HEK293T (cell line): ENCODE measurements at regions not wholly inside any gene's neighbourhood (a gene's known extent, or its start where the extent isn't known, plus 50 kb on each side); places are given as distances from the start of the nearest gene placed in this dataset.

Source experiments
- CTCF ChIA-PET: fragments of 350-600 bp; formaldehyde crosslinking; extraction: SDS; loops from one replicate; lab custom pipeline; 2021; ENCODE audit warnings: antibody characterized with exemption, inconsistent platforms; lab: Yijun Ruan, JAX
- POLR2A ChIA-PET: fragments of 350-600 bp; formaldehyde crosslinking; extraction: SDS; loops from one replicate; lab custom pipeline; 2020; ENCODE audit warnings: antibody characterized with exemption, inconsistent platforms; lab: Yijun Ruan, JAX
- DNase-seq: peaks from one replicate; pipeline ENCODE4 v3.0.0; 2012; ENCODE audit warnings: mixed read lengths; ENCODE audit errors: extremely low spot score
- ARNT ChIP-seq: fragments of 450-650 bp; IDR thresholded peaks from 2 replicates; pipeline ENCODE4 v1.6.1; 2017; ENCODE audit warnings: mild to moderate bottlenecking
- BHLHE40 ChIP-seq: fragments of 450-650 bp; IDR thresholded peaks from 2 replicates; pipeline ENCODE4 v1.6.1; 2016; ENCODE audit warnings: mild to moderate bottlenecking, moderate library complexity, borderline replicate concordance
- CTBP1 ChIP-seq: fragments of 450-650 bp; IDR thresholded peaks from 2 replicates; pipeline ENCODE4 v1.6.1; 2016; ENCODE audit warnings: borderline replicate concordance
- ELF4 ChIP-seq: fragments of 450-650 bp; IDR thresholded peaks from 2 replicates; pipeline ENCODE4 v1.6.1; 2017; ENCODE audit warnings: antibody characterized with exemption
- FOXA1 ChIP-seq: fragments of 450-650 bp; IDR thresholded peaks from 2 replicates; pipeline ENCODE4 v1.6.1; 2016; ENCODE audit warnings: mild to moderate bottlenecking
- FOXK2 ChIP-seq: fragments of 450-650 bp; IDR thresholded peaks from 2 replicates; pipeline ENCODE4 v1.6.1; 2016; ENCODE audit warnings: mild to moderate bottlenecking
- FOXM1 ChIP-seq: fragments of 450-650 bp; IDR thresholded peaks from 2 replicates; pipeline ENCODE4 v1.6.1; 2017; ENCODE audit warnings: mild to moderate bottlenecking, borderline replicate concordance
- HDGF ChIP-seq: fragments of 450-650 bp; IDR thresholded peaks from 2 replicates; pipeline ENCODE4 v1.6.1; 2017; ENCODE audit warnings: antibody characterized with exemption, borderline replicate concordance
- L3MBTL2 ChIP-seq: fragments of 450-650 bp; conservative IDR thresholded peaks from 2 replicates; pipeline ENCODE4 v1.6.1; 2016; ENCODE audit warnings: mild to moderate bottlenecking
- LEF1 ChIP-seq: fragments of 450-650 bp; IDR thresholded peaks from 2 replicates; pipeline ENCODE4 v1.6.1; 2017; ENCODE audit warnings: mild to moderate bottlenecking, borderline replicate concordance
- NFRKB ChIP-seq: fragments of 450-650 bp; IDR thresholded peaks from 2 replicates; pipeline ENCODE4 v1.6.1; 2016; ENCODE audit warnings: mild to moderate bottlenecking, moderate library complexity
- SP1 ChIP-seq: fragments of 450-650 bp; IDR thresholded peaks from 2 replicates; pipeline ENCODE4 v1.6.1; 2017
- SUZ12 ChIP-seq: fragments of 450-650 bp; IDR thresholded peaks from 2 replicates; pipeline ENCODE4 v1.6.1; 2016; ENCODE audit warnings: mild to moderate bottlenecking
- TARDBP ChIP-seq: fragments of 450-650 bp; IDR thresholded peaks from 2 replicates; pipeline ENCODE4 v1.6.1; 2016
- ZNF384 ChIP-seq: fragments of 450-650 bp; IDR thresholded peaks from 2 replicates; pipeline ENCODE4 v1.6.1; 2016
- TF ChIP-seq, protein P1 (sequence below): fragments of 450-650 bp; IDR thresholded peaks from 2 replicates; pipeline ENCODE4 v1.6.1; 2016

DNA sequence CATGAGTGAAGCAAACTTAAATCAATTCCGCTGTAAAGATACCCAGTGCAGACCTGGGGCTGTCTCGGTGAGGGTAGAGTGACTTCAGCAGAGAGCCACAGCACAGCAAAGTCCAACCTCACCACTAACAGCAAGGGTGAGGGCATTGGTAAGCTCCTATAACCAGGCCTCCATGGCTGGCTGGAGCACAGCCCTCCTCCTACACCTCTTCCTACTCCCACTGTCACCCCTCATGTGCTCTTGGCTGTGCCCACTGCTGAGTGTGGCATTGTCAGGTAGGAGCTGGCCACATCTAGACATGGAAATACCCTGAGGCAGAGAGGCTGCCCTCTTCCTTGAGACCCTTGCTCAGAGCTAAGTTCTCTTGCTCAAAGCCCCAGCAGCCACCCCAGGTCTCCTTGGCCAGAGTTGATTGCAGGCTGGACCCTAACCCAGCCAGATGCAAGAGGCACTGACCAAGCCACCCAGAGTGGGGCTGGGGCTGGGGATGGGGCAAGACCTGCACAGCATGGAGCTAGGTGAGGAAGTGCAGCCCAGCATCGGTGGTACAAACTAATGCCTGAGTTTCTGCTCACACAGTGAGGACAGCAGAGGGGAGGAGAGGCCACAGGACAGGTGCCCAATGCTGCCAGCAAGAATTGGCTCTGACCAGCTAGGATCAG lies 77.6 kb upstream of the RAB6C start:
- POLR2A ChIA-PET: interaction anchor here (1.1 kb wide), 1 partner anchor 25 kb away, joined by 3 read pairs; no protein-coding TSS in a partner anchor
- TF ChIP-seq TARDBP (no peak), SUZ12 (no peak), BHLHE40 (no peak), FOXM1 (no peak), ARNT (no peak), FOXA1 (no peak), NFRKB (no peak), L3MBTL2 (no peak), ZNF384 (no peak), SP1 (no peak), LEF1 (no peak), FOXK2 (no peak), ELF4 (no peak), CTBP1 (no peak), HDGF (no peak)
- TF ChIP-seq, protein P1, sequence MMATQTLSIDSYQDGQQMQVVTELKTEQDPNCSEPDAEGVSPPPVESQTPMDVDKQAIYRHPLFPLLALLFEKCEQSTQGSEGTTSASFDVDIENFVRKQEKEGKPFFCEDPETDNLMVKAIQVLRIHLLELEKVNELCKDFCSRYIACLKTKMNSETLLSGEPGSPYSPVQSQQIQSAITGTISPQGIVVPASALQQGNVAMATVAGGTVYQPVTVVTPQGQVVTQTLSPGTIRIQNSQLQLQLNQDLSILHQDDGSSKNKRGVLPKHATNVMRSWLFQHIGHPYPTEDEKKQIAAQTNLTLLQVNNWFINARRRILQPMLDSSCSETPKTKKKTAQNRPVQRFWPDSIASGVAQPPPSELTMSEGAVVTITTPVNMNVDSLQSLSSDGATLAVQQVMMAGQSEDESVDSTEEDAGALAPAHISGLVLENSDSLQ: no peak
- DNase-seq: no peak
- CTCF ChIA-PET: no interaction called here

DNA sequence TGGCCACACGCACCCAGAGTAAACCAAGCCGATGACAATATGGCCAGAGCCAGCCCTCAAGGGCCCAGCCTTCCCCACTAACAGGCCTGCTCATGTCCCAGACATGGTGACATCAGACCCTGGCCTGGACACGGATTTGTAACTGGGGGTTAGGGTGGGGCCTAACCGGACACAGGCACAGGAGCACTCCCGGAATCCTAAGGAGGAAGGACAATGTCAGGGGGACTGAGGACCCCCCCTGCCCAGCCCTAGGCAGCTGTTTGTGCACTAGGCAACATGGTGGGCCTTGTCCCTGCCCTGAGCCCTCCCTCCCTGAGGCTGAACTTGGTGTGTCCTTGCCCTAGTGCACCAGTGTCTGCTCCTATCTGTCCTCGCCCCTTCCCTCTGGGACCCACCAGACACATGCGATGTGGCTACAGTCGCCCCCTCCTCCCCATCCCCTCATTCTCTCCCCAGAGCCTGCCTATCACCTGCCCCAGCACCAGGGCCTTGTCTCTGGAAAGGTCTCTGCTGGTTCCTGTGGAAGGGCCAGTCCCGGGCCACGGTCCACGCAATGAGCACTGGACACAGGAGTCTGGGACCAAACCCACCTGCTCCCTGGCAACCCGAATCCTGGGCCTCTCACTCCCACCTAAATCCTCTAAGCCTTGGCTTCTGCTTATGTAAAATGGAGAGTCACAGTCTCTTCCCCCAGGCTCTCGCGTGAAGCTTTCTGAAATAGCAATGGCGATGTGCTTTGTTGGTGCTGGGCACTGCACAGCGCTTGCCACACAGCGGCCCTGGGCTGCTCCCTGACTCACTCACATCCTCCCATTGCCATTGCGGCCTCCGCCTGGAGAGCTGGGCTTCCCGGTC lies 76.5 kb upstream of the RAB6C start:
- DNase-seq: no peak
- TF ChIP-seq TARDBP: no peak
- ChIA-PET POLR2A (no interaction called here), CTCF (no interaction called here)

DNA sequence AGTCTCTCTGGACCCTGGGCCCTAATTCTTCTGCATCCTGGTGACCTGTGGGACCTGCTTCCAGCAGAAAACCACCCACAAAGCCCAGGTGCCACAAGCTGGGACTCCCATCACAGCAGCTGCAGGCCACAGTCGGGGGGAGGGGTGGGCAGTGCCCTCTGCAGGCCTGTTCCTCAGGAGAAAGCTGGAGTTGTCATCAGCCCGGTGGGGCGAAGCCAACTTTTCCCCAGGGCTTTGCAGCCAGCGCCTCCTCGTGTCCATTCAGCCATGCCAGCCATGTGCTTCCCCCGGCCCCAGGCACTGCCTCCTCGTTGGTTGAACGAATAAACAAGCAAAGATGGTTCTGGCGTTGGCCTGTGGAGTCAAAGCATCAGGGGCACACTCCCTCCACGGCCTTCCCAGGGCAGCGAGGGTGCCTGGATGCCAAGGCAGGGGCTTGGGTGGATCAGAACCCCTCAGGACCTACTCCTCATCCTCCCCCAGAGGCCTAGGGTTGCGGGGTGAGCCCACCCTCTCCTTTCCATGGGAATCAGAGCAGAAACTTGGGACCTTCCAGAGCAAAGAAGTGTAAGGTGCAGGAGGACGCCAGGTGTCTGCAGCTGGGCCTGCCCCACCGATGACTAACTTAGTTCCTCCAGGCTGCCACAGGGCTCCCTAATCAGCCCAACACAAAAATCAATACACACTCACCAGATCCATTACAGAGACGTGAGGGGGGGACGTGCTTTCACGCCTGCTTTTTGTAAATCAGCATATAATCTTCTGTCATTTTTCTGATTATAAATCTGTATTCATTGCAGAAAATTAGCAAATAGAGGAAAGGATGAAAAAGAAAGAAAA lies 75.7 kb upstream of the RAB6C start:
- ChIA-PET POLR2A (no interaction called here), CTCF (no interaction called here)
- TF ChIP-seq FOXM1: no peak
- TF ChIP-seq BHLHE40: no peak
- TF ChIP-seq, protein P1: no peak
- no peak for TF ChIP-seq FOXK2
- DNase-seq: no peak

DNA sequence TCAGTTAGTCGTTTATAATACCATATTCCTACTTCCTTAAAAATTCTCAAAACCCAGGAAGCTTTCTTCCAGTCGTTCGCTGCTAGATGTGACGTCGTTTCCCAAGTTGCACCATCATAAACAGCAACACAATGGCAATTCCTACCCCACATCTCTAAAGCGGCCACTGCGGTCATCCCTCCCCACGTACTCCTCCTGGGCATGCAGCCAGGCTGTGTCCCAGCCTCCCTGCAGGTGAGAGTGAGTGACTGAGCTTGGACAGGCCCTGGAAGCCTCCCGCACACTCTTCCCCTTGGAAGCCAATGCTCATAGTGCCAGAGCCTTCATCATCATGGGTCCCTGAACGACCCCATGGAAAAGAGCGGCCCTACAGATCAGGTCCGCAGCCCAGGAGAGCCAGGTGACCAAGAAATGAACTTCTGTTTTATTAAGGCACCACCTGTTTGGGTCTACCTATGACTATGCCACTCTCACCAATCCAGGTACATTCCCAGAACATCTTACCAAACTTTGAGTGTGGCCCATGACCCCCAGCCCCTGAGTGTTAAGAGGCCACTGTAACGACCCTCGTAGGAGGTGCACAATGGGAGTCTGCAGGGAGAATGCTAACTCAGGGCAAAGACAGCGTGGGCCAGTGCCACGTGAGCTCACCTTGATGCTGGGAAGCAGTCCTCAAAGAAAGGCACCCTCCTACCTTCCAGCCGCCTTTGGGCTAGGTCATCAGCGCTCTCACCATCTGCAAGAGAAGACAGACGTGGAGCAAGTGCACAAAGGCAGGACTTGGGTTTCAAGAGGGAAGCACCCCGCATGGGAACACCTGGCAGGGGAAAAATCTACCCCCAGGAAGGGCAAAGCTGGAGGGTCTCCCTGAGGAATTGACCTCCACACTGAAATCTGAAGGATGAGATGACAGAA lies 74.7 kb upstream of the RAB6C start:
- TF ChIP-seq ZNF384 (no peak), FOXA1 (no peak), SP1 (no peak), FOXK2 (no peak), TARDBP (no peak), BHLHE40 (no peak), SUZ12 (no peak), ARNT (no peak), HDGF (no peak), L3MBTL2 (no peak), CTBP1 (no peak), NFRKB (no peak), LEF1 (no peak), FOXM1 (no peak), ELF4 (no peak)
- TF ChIP-seq, protein P1: no peak
- no peak for DNase-seq
- CTCF ChIA-PET: no interaction called here
- POLR2A ChIA-PET: no interaction called here

DNA sequence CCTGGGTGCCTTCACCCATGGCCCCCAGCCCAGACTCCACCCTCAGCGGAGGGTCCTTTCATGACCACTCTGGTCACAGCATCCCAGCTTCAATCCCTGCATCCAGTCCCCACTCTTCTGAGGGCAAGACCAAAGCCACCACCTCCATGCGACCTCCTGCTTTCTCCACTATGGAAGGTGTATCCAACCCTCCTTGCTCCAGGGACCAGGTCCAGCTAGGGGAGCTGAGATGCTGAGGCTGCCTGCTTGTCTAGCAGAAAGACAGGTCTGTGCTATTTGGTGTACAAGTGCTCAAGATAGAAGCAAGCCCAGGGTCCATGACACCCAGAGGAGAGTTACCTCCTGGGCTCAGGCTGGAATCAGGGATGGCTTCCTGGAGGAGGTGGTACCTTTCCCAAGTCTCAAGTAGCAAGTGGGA lies 73.8 kb upstream of the RAB6C start:
- POLR2A ChIA-PET: no interaction called here
- CTCF ChIA-PET: no interaction called here
- TF ChIP-seq FOXK2: no peak
- no peak for TF ChIP-seq SP1
- TF ChIP-seq SUZ12: no peak
- no peak for TF ChIP-seq TARDBP
- TF ChIP-seq NFRKB: no peak
- TF ChIP-seq ZNF384: no peak
- no peak for TF ChIP-seq BHLHE40
- TF ChIP-seq, protein P1: no peak

More for the DNA sequence above, 73.8 kb upstream of the RAB6C start:
- no peak for DNase-seq
